ENCODE measurements at regions not wholly inside any gene's neighbourhood (a gene's known extent, or its start where the extent isn't known, plus 50 kb on each side); places are given as distances from the start of the nearest gene placed in this dataset.
A peak's percentile ranks its signal among the peaks of the same experiment; 100 is the strongest.

DNA sequence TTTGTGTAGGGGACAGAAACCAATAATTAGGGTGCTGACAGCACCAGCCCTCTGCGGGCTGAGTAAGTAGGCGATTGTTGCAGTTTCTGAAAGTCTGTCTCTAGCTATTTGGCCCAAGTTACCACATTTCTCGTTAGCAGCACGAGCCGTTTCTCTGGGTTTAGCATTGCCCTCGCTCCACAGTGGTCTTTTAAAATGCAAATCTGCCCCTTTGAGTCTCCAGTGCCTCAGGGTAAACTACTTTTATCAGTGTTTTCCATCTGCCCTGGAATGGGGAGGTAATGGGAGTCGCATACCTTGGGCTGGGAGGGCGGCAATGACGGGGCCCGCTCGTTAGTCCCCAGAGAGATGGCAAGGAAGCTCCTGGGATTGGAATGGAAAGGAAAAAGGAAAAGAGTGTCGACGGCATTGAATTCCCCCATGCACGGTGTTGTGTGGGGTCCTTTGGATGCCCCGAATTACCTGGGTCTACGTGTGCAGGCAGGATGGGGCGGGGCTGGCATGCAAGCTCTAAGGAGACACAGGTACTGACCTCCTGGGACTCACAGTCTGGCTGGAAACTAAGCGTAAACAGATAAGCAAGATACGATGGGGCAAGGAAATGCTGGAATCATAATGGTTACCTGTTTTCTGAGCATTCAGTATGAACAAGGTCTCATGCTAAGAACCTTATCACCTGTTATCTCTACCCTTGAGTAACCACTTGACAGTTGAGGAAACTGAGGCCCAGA, 131.8 kb upstream of the MAP1LC3B2 start (continued):
- TF ChIP-seq ZNF621 (tag by site-specific recombination; IDR thresholded peaks at IDR 0.05) (no peak), PRDM2 (tag by site-specific recombination; IDR thresholded peaks at IDR 0.05; ENCODE audit: borderline replicate concordance) (no peak), ZBTB8A (tag by site-specific recombination; IDR thresholded peaks at IDR 0.05) (peak; percentile 39; the same call in 1 of the 2 replicates), ZNF560 (tag by site-specific recombination; IDR thresholded peaks at IDR 0.05; ENCODE audit: borderline replicate concordance) (no peak), ZNF510 (tag by site-specific recombination; IDR thresholded peaks at IDR 0.05; ENCODE audit: insufficient replicate concordance) (no peak), ZNF221 (tag by site-specific recombination; IDR thresholded peaks at IDR 0.05; ENCODE audit: borderline replicate concordance) (no peak), ZNF24 (tag by site-specific recombination; IDR thresholded peaks at IDR 0.05) (no peak), ZXDB (tag by site-specific recombination; IDR thresholded peaks at IDR 0.05) (no peak), ZSCAN18 (tag by site-specific recombination; IDR thresholded peaks at IDR 0.05) (no peak), ZNF133 (tag by site-specific recombination; IDR thresholded peaks at IDR 0.05) (no peak), ZNF792 (tag by site-specific recombination; IDR thresholded peaks at IDR 0.05) (no peak), ZNF521 (tag by site-specific recombination; IDR thresholded peaks at IDR 0.05) (no peak), ZNF184 (tag by site-specific recombination; IDR thresholded peaks at IDR 0.05) (no peak), ZNF274 (IDR thresholded peaks at IDR 0.05; ENCODE audit: low read length) (no peak), ZNF274 (tag by site-specific recombination; IDR thresholded peaks at IDR 0.05; ENCODE audit: borderline replicate concordance) (no peak), ZNF558 (tag by site-specific recombination; IDR thresholded peaks at IDR 0.05) (no peak), ZNF19 (tag by site-specific recombination; IDR thresholded peaks at IDR 0.05; ENCODE audit: low read depth) (no peak)
- TF ChIP-seq, protein P1, sequence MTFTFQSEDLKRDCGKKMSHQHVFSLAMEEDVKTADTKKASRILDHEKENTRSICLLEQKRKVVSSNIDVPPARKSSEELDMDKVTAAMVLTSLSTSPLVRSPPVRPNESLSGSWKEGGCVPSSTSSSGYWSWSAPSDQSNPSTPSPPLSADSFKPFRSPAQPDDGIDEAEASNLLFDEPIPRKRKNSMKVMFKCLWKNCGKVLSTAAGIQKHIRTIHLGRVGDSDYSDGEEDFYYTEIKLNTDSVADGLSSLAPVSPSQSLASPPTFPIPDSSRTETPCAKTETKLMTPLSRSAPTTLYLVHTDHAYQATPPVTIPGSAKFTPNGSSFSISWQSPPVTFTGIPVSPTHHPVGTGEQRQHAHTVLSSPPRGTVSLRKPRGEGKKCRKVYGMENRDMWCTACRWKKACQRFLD (tag by site-specific recombination; IDR thresholded peaks at IDR 0.05), result no peak

GRCh38 chr12:116429826-116430360, 129.3 kb upstream of the MAP1LC3B2 start:
- H3K4me3 ChIP-seq (ENCODE audit: low read depth, low read length), result no peak overlapping the region
- H3K27ac ChIP-seq (ENCODE audit: extremely low read depth, low read depth, low read length), result no peak overlapping the region
- ChIA-PET POLR2A (no interaction called here), CTCF (interaction anchor here (0.6 kb wide), 2 partner anchors 243 to 482 kb away, joined by 3 read pairs; no protein-coding TSS in a partner anchor)
- peaks cover 6% of the 10 kb centered on the region for H3K4me1 ChIP-seq (ENCODE audit: control insufficient read depth, insufficient read depth, low read length)
- TF ChIP-seq SP2 (tag by site-specific recombination; IDR thresholded peaks at IDR 0.05) (no peak), ELK4 (IDR thresholded peaks at IDR 0.05; ENCODE audit: borderline replicate concordance, low read depth, low read length) (no peak), ZNF692 (tag by site-specific recombination; IDR thresholded peaks at IDR 0.05) (no peak), SP3 (tag by site-specific recombination; IDR thresholded peaks at IDR 0.05) (no peak), ZNF292 (tag by site-specific recombination; IDR thresholded peaks at IDR 0.05; ENCODE audit: borderline replicate concordance, low read depth) (no peak)
- TF ChIP-seq, protein P2, sequence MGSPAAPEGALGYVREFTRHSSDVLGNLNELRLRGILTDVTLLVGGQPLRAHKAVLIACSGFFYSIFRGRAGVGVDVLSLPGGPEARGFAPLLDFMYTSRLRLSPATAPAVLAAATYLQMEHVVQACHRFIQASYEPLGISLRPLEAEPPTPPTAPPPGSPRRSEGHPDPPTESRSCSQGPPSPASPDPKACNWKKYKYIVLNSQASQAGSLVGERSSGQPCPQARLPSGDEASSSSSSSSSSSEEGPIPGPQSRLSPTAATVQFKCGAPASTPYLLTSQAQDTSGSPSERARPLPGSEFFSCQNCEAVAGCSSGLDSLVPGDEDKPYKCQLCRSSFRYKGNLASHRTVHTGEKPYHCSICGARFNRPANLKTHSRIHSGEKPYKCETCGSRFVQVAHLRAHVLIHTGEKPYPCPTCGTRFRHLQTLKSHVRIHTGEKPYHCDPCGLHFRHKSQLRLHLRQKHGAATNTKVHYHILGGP (tag by site-specific recombination; IDR thresholded peaks at IDR 0.05), result no peak
- no peaks in the 10 kb centered on the region for H3K9me3 ChIP-seq (ENCODE audit: control insufficient read depth, insufficient read depth, low read depth, low read length)
- H3K36me3 ChIP-seq (ENCODE audit: control insufficient read depth in 2 of 2, insufficient read depth in 1 of 2, low read length in 2 of 2), result no peaks in the 10 kb centered on the region
